B cell (primary cell): ENCODE measurements at regions not wholly inside any gene's neighbourhood (a gene's known extent, or its start where the extent isn't known, plus 50 kb on each side); places are given as distances from the start of the nearest gene placed in this dataset.

Experiments used
- ATAC-seq: fragments of 200-7000 bp; cut with Tn5 transposase; one replicate; pipeline ENCODE4 v1.10.0; 2021; ENCODE audit warnings: low read depth, mild to moderate bottlenecking, moderate number of reproducible peaks, moderate library complexity
- CTCF ChIA-PET: fragments of 350-600 bp; sonication (Branson Sonifier 250); formaldehyde crosslinking; loops from one replicate; lab custom pipeline; 2021; ENCODE audit warnings: antibody characterized with exemption, inconsistent platforms; lab: Charles Lee
- POLR2A ChIA-PET: fragments of 350-600 bp; sonication (Branson Sonifier 250); formaldehyde crosslinking; loops from one replicate; lab custom pipeline; 2021; ENCODE audit warnings: antibody characterized with exemption; lab: Charles Lee
- DNase-seq: peaks from one replicate; pipeline ENCODE4 v3.0.0; 2013
- H2AFZ ChIP-seq: 2 replicates; pipeline ENCODE4 v1.6.1; 2012; ENCODE audit warnings: mild to moderate bottlenecking, low read depth, low read length; ENCODE audit not compliant: insufficient read depth, poor library complexity, severe bottlenecking
- H3K27ac ChIP-seq, 2 donors: 1 replicate in 1 of 2; 2 replicates in 1 of 2; pipeline ENCODE4 v1.5.1; 2012 to 2013; ENCODE audit warnings: low read length in 2 of 2, mild to moderate bottlenecking in 2 of 2, moderate library complexity in 1 of 2
- H3K27me3 ChIP-seq, 4 experiments: fragments of 200-600 bp in 1 of 4; sonication (generic) in 1 of 4; replicated peaks in 1 of 4; 1 replicate in 2 of 4; 2 replicates in 2 of 4; pipeline versions ENCODE4 v1.6.1 to v1.7.0; 2013 to 2016; ENCODE audit warnings: low read length in 3 of 4, mild to moderate bottlenecking in 2 of 4, mixed read lengths in 1 of 4, moderate library complexity in 1 of 4; ENCODE audit not compliant: insufficient read depth in 4 of 4, control insufficient read depth in 3 of 4; ENCODE audit errors: control extremely low read depth in 1 of 4
- H3K36me3 ChIP-seq, 2 experiments: replicated peaks in 1 of 2; 1 replicate in 1 of 2; 2 replicates in 1 of 2; pipeline versions ENCODE4 v1.6.1 to v1.7.1; 2013; ENCODE audit warnings: low read length in 1 of 2; ENCODE audit not compliant: insufficient read depth in 2 of 2, control insufficient read depth in 1 of 2; ENCODE audit errors: control extremely low read depth in 1 of 2, extremely low read depth in 1 of 2
- H3K4me1 ChIP-seq, 2 donors: fragments of 200-600 bp in 1 of 2; sonication (generic) in 1 of 2; 1 replicate in 1 of 2; 2 replicates in 1 of 2; pipeline versions ENCODE4 v1.5.1 to v1.6.1; 2013 to 2017; ENCODE audit warnings: low read length in 2 of 2; ENCODE audit not compliant: control insufficient read depth in 2 of 2, insufficient read depth in 2 of 2
- H3K4me2 ChIP-seq: replicated peaks from 2 replicates; pipeline ENCODE3; 2012; ENCODE audit warnings: mild to moderate bottlenecking, low read depth, low read length; ENCODE audit not compliant: poor library complexity, severe bottlenecking
- H3K4me3 ChIP-seq, 5 experiments: fragments of 200-600 bp in 1 of 5; sonication (generic) in 1 of 5; 1 replicate in 3 of 5; 2 replicates in 2 of 5; pipeline versions ENCODE4 v1.5.1 to v1.7.0; 2011 to 2016; ENCODE audit warnings: low read length in 4 of 5, mild to moderate bottlenecking in 4 of 5, low read depth in 2 of 5, control low read depth in 1 of 5, moderate library complexity in 1 of 5; ENCODE audit not compliant: insufficient read depth in 1 of 5; ENCODE audit errors: control extremely low read depth in 1 of 5, extremely low read depth in 1 of 5
- H3K79me2 ChIP-seq: fragments of 200-600 bp; sonication (generic); one replicate; pipeline ENCODE4 v1.6.0; 2016; ENCODE audit warnings: low read length; ENCODE audit not compliant: control insufficient read depth, insufficient read depth
- H3K9ac ChIP-seq: fragments of 200-600 bp; sonication (generic); 2 replicates; pipeline ENCODE4 v1.6.1; 2017; ENCODE audit warnings: mild to moderate bottlenecking, low read length, moderate library complexity
- H3K9me3 ChIP-seq, 3 donors: one replicate each; pipeline versions ENCODE4 v1.6.1 to v1.7.1; 2013; ENCODE audit warnings: low read length in 2 of 3; ENCODE audit not compliant: control insufficient read depth in 2 of 3, insufficient read depth in 1 of 3; ENCODE audit errors: control extremely low read depth in 1 of 3
- H4K20me1 ChIP-seq: 2 replicates; pipeline ENCODE4 v1.6.0; 2012; ENCODE audit warnings: mild to moderate bottlenecking, low read length; ENCODE audit not compliant: insufficient read depth, control insufficient read depth, poor library complexity, severe bottlenecking
- H3K27ac Mint-ChIP-seq: one replicate; pipeline ENCODE4 v1.8.0; 2021; ENCODE audit warnings: mixed read lengths
- H3K27me3 Mint-ChIP-seq: one replicate; pipeline ENCODE4 v1.8.0; 2021; ENCODE audit warnings: mixed read lengths
- H3K4me1 Mint-ChIP-seq: one replicate; pipeline ENCODE4 v1.8.0; 2021; ENCODE audit warnings: mixed read lengths
- H3K4me3 Mint-ChIP-seq: one replicate; pipeline ENCODE4 v1.8.0; 2021; ENCODE audit warnings: mixed read lengths
- H3K9me3 Mint-ChIP-seq: one replicate; pipeline ENCODE4 v1.8.0; 2022; ENCODE audit warnings: mixed read lengths; ENCODE audit not compliant: insufficient read depth
- CTCF ChIP-seq: fragments of 200-600 bp; IDR thresholded peaks from one replicate; pipeline ENCODE4 v1.8.0; 2022; ENCODE audit warnings: antibody characterized with exemption, mild to moderate bottlenecking
- EZH2 ChIP-seq: IDR thresholded peaks from 2 replicates; pipeline ENCODE4 v1.6.1; 2012; ENCODE audit warnings: borderline replicate concordance, low read depth, mild to moderate bottlenecking, moderate library complexity, low read length; ENCODE audit not compliant: insufficient read depth, poor library complexity, severe bottlenecking
- WGBS: methylation state at CpG from one replicate; pipeline ENCODE4 v1.1.5; 2013; ENCODE audit warnings: missing lambda C conversion rate; ENCODE audit not compliant: insufficient coverage; 5-methylcytosine and 5-hydroxymethylcytosine counted together
- intact Hi-C: fragments of 100-400 bp; cut with micrococcal nuclease; formaldehyde crosslinking; loops from one replicate; pipeline ENCODE4 v1.10.0; 2022

- no peak overlapping the region for H3K4me2 ChIP-seq
- no peaks in the 10 kb centered on the region for H3K4me1 Mint-ChIP-seq
- no peaks in the 10 kb centered on the region for H3K27me3 ChIP-seq
- CTCF ChIA-PET = no interaction called here
- H3K36me3 ChIP-seq = no peaks in the 10 kb centered on the region
- no peaks in the 10 kb centered on the region for H3K27me3 Mint-ChIP-seq
- intact Hi-C loops = no loop called here
- H2AFZ ChIP-seq = no peak overlapping the region
- H3K27ac ChIP-seq = no peak overlapping the region
- H3K27ac Mint-ChIP-seq = no peak overlapping the region
- DNase-seq (no peak), ATAC-seq (no peak)
- POLR2A ChIA-PET = no interaction called here
- peaks cover 7% of the 10 kb centered on the region for H3K9me3 Mint-ChIP-seq
- H3K4me3 Mint-ChIP-seq = no peak overlapping the region
- H3K9ac ChIP-seq = no peak overlapping the region
- WGBS = 52% methylated on average over 2 of the region's 3 CpGs
- no peak overlapping the region for H3K4me3 ChIP-seq
- no peaks in the 10 kb centered on the region for H3K9me3 ChIP-seq
- no peaks in the 10 kb centered on the region for H3K79me2 ChIP-seq
- TF ChIP-seq EZH2 (no peak), CTCF (no peak)
- H3K4me1 ChIP-seq = no peaks in the 10 kb centered on the region
- H4K20me1 ChIP-seq = no peaks in the 10 kb centered on the region
Measured at GRCh38 chr9:26559506-26559905, 333.1 kb downstream of the CAAP1 start.

- no peak overlapping the region for H3K4me2 ChIP-seq
- H3K27me3 Mint-ChIP-seq = no peaks in the 10 kb centered on the region
- ATAC-seq (no peak), DNase-seq (no peak)
- H3K4me3 ChIP-seq = no peak overlapping the region
- no peaks in the 10 kb centered on the region for H3K4me1 Mint-ChIP-seq
- no peaks in the 10 kb centered on the region for H4K20me1 ChIP-seq
- no peaks in the 10 kb centered on the region for H3K27me3 ChIP-seq
- no peak for TF ChIP-seq CTCF
- no peak for TF ChIP-seq EZH2
- H3K9me3 ChIP-seq = no peaks in the 10 kb centered on the region
- H3K79me2 ChIP-seq = no peaks in the 10 kb centered on the region
- no peaks in the 10 kb centered on the region for H3K36me3 ChIP-seq
- no peaks in the 10 kb centered on the region for H3K4me1 ChIP-seq
- no peak overlapping the region for H3K9ac ChIP-seq
- no peak overlapping the region for H3K27ac Mint-ChIP-seq
- H3K27ac ChIP-seq = no peak overlapping the region
- POLR2A ChIA-PET = no interaction called here
- CTCF ChIA-PET = no interaction called here
- H3K9me3 Mint-ChIP-seq = peaks cover 5% of the 10 kb centered on the region
- H2AFZ ChIP-seq = no peak overlapping the region
- intact Hi-C loops = no loop called here
- no peak overlapping the region for H3K4me3 Mint-ChIP-seq
Measured at GRCh38 chr9:26551971-26552370, 340.6 kb downstream of the CAAP1 start.
